K562 (cell line): ENCODE measurements at regions not wholly inside any gene's neighbourhood (a gene's known extent, or its start where the extent isn't known, plus 50 kb on each side); places are given as distances from the start of the nearest gene placed in this dataset.

ENCODE experiments used
- ATAC-seq: fragments of 200-7000 bp; cut with Tn5 transposase; 3 replicates; pipeline ENCODE4 v1.9.1; 2020; ENCODE audit warnings: moderate library complexity
- BruUV-seq: library from RNA; stranded (reverse); fragments of 400-500 nt; replicated peaks from 2 replicates; lab custom pipeline; 2021; lab: Mats Ljungman, UMichigan
- CTCF ChIA-PET: fragments of 300-600 bp; formaldehyde crosslinking; extraction: SDS; loops from one replicate; lab custom pipeline; 2021; ENCODE audit warnings: low intra/inter-chr PET ratio; lab: Yijun Ruan, JAX
- POLR2A ChIA-PET: fragments of 300-600, 350-650 bp; sonication (Branson Sonifier 250); formaldehyde crosslinking; extraction: SDS; loops from one replicate; lab custom pipeline; 2021; ENCODE audit warnings: antibody characterized with exemption, inconsistent platforms; lab: Yijun Ruan, JAX
- DNase-seq, 4 experiments: peaks; one replicate each; pipeline versions ENCODE4 v3.0.0 to v3.0.0-alpha.2; 2011 to 2018; ENCODE audit warnings: low spot score in 3 of 4, mixed read lengths in 3 of 4; ENCODE audit errors: extremely low read depth in 1 of 4
- FAIRE-seq: peaks from 2 replicates; lab custom pipeline; 2011; peaks lifted over from hg19 to GRCh38; lab: Jason Lieb, UNC
- H2AFZ ChIP-seq: 2 replicates; pipeline ENCODE4 v1.6.0; 2011; ENCODE audit warnings: low read depth, low read length, control low read depth, inconsistent platforms
- H3K27ac ChIP-seq: fragments of 200-600 bp; 3 replicates; pipeline ENCODE4 v1.8.0; 2011; ENCODE audit warnings: low read depth, mild to moderate bottlenecking, control low read depth, inconsistent platforms, low read length, moderate library complexity, mixed read lengths; ENCODE audit errors: extremely low read depth
- H3K27me3 ChIP-seq, 2 experiments: fragments of 300-600 bp in 1 of 2; 2 replicates in 1 of 2; 3 replicates in 1 of 2; pipeline versions ENCODE4 v1.6.0 to v1.8.0; 2011; ENCODE audit warnings: inconsistent platforms in 2 of 2, low read length in 2 of 2, mild to moderate bottlenecking in 1 of 2, mixed read lengths in 1 of 2, moderate library complexity in 1 of 2; ENCODE audit not compliant: control insufficient read depth in 2 of 2, insufficient read depth in 2 of 2
- H3K36me3 ChIP-seq: fragments of 300-600 bp; 3 replicates; pipeline ENCODE4 v1.8.0; 2011; ENCODE audit warnings: mild to moderate bottlenecking, low read length, inconsistent platforms; ENCODE audit not compliant: control insufficient read depth, insufficient read depth
- H3K4me1 ChIP-seq, 2 experiments: fragments of 200-600 bp in 1 of 2; replicated peaks in 1 of 2; 2 replicates in 1 of 2; 3 replicates in 1 of 2; pipeline versions ENCODE4 v1.5.1 to v1.8.0; 2011; ENCODE audit warnings: inconsistent platforms in 2 of 2, low read length in 2 of 2, mild to moderate bottlenecking in 1 of 2, mixed read lengths in 1 of 2, moderate library complexity in 1 of 2; ENCODE audit not compliant: control insufficient read depth in 2 of 2, insufficient read depth in 2 of 2
- H3K4me2 ChIP-seq: 2 replicates; pipeline ENCODE4 v1.6.1; 2011; ENCODE audit warnings: low read length, control low read depth, inconsistent platforms, mixed read lengths; ENCODE audit not compliant: insufficient read depth
- H3K4me3 ChIP-seq: fragments of 200-600 bp; sonication (generic), shearing (Covaris generic); 2 replicates; pipeline ENCODE4 v1.5.1; 2016; ENCODE audit warnings: control low read depth, inconsistent platforms
- H3K79me2 ChIP-seq: fragments of 200-600 bp; 3 replicates; pipeline ENCODE4 v1.8.0; 2011; ENCODE audit warnings: low read length, inconsistent platforms; ENCODE audit not compliant: control insufficient read depth, insufficient read depth
- H3K9ac ChIP-seq, 2 experiments: 2 replicates each; pipeline versions ENCODE4 v1.6.0 to v1.6.1; 2011; ENCODE audit warnings: low read depth in 2 of 2, low read length in 2 of 2, control low read depth in 1 of 2, inconsistent platforms in 1 of 2, mild to moderate bottlenecking in 1 of 2, mixed read lengths in 1 of 2; ENCODE audit not compliant: insufficient read depth in 1 of 2
- H3K9me1 ChIP-seq: one replicate; pipeline ENCODE4 v1.6.0; 2011; ENCODE audit warnings: inconsistent platforms, mild to moderate bottlenecking, low read length, moderate library complexity; ENCODE audit not compliant: control insufficient read depth, insufficient read depth
- H3K9me3 ChIP-seq: replicated peaks from 2 replicates; pipeline ENCODE4 v1.5.1; 2011; ENCODE audit warnings: low read depth, low read length, inconsistent platforms; ENCODE audit not compliant: control insufficient read depth, insufficient read depth
- H4K20me1 ChIP-seq: replicated peaks from 2 replicates; pipeline ENCODE4 v1.6.1; 2011; ENCODE audit warnings: low read length, inconsistent platforms, mixed read lengths; ENCODE audit not compliant: control insufficient read depth, insufficient read depth
- EP300 ChIP-seq: IDR thresholded peaks from 2 replicates; pipeline ENCODE4 v1.6.1; 2012; ENCODE audit warnings: low read length, improper control_type of control experiment
- ESRRB ChIP-seq: fragments of 250-450 bp; sonication (Bioruptor Pico); IDR thresholded peaks from 2 replicates; pipeline ENCODE4 v1.5.0; 2020; ENCODE audit warnings: mild to moderate bottlenecking, moderate library complexity, borderline replicate concordance
- EWSR1 ChIP-seq: fragments of 450-650 bp; IDR thresholded peaks from 2 replicates; pipeline ENCODE4 v1.6.1; 2018; ENCODE audit warnings: borderline replicate concordance, mild to moderate bottlenecking, low read depth, moderate library complexity; ENCODE audit not compliant: partially characterized antibody
- FOXK1 ChIP-seq: sonication (generic); formaldehyde crosslinking; IDR thresholded peaks from 2 replicates; pipeline ENCODE4 v1.8.0; 2022; ENCODE audit warnings: missing genetic modification reagents, mild to moderate bottlenecking, borderline replicate concordance
- HMGN3 ChIP-seq: IDR thresholded peaks from 2 replicates; pipeline ENCODE4 v1.6.1; 2011; ENCODE audit warnings: borderline replicate concordance, low read depth, mild to moderate bottlenecking, mixed read lengths, low read length; ENCODE audit not compliant: insufficient read length; ENCODE audit errors: extremely low read depth
- MCM2 ChIP-seq: fragments of 450-650 bp; IDR thresholded peaks from 2 replicates; pipeline ENCODE4 v1.6.1; 2017; ENCODE audit warnings: low read depth, mild to moderate bottlenecking
- POLR2H ChIP-seq: IDR thresholded peaks from 2 replicates; pipeline ENCODE4 v1.6.1; 2016; ENCODE audit warnings: missing genetic modification characterization, low read depth, mild to moderate bottlenecking, control low read depth, missing compliant biosample characterization, moderate library complexity
- SP2 ChIP-seq: IDR thresholded peaks from 2 replicates; pipeline ENCODE4 v1.6.1; 2011; ENCODE audit warnings: mild to moderate bottlenecking, low read depth, low read length, moderate library complexity; ENCODE audit not compliant: poor library complexity, severe bottlenecking; ENCODE audit errors: extremely low read depth
- SREBF1 ChIP-seq: fragments of 150-350 bp; IDR thresholded peaks from 2 replicates; pipeline ENCODE4 v1.6.1; 2014; ENCODE audit warnings: antibody characterized with exemption, low read depth, low read length, borderline replicate concordance
- ZBTB17 ChIP-seq: fragments of 450-650 bp; formaldehyde crosslinking; IDR thresholded peaks from 2 replicates; pipeline ENCODE4 v1.4.0; 2020; ENCODE audit warnings: mild to moderate bottlenecking
- ZNF445 ChIP-seq: fragments of 250-450 bp; sonication (Bioruptor Pico); IDR thresholded peaks from 2 replicates; pipeline ENCODE4 v1.4.0; 2020; ENCODE audit warnings: low read depth, mild to moderate bottlenecking, moderate library complexity
- ZNF551 ChIP-seq: fragments of 250-450 bp; sonication (Bioruptor Pico); IDR thresholded peaks from 2 replicates; pipeline ENCODE4 v1.5.0; 2021; ENCODE audit warnings: mild to moderate bottlenecking, moderate library complexity
- in situ Hi-C: fragments of 300-500 bp; cut with MboI; formaldehyde crosslinking; loops from 4 replicates; pipeline ENCODE4 v1.15.0; 2018; ENCODE audit warnings: inconsistent platforms, mixed read lengths
- intact Hi-C: fragments of 100-400 bp; cut with micrococcal nuclease; formaldehyde crosslinking; loops from 2 replicates; pipeline ENCODE4 v1.14.2; 2022
- TF ChIP-seq, protein P1 (sequence below), 2 experiments: IDR thresholded peaks; 2 replicates each; pipeline ENCODE4 v1.6.1; 2012; ENCODE audit warnings: improper control_type of control experiment in 2 of 2, low read depth in 2 of 2, low read length in 2 of 2, borderline replicate concordance in 1 of 2
- TF ChIP-seq, protein P2 (sequence below): sonication (generic); formaldehyde crosslinking; IDR thresholded peaks from 2 replicates; pipeline ENCODE4 v1.8.1; 2023; ENCODE audit warnings: mild to moderate bottlenecking, missing genetic modification reagents
- TF ChIP-seq, protein P3 (sequence below): fragments of 450-650 bp; formaldehyde crosslinking; IDR thresholded peaks from 2 replicates; pipeline ENCODE4 v1.4.0; 2020; ENCODE audit warnings: mild to moderate bottlenecking, moderate library complexity

DNA sequence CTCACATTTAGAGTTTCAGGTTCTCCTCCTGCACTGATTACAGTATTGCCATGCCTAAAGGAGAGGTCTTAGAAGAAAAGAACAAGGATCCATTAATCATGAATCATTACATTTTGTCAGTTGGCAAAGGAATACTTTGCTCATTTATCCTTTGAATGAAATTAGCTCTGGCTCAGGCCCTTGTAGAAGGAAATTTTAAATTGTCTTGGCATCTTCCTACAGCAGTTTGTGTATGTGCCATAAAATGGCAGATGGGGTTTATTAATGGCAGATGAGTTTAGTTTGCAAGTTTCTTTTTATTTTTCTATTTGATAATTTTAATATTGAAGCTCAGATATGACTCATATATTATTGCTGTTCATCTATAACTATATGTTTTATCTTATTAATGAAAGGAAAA, 181.2 kb upstream of the EPHA3 start:
- ATAC-seq: no peak
- no peak overlapping the region for H2AFZ ChIP-seq
- CTCF ChIA-PET: no interaction called here

More for the DNA sequence above, 181.2 kb upstream of the EPHA3 start:
- no peaks in the 10 kb centered on the region for H3K9me1 ChIP-seq
- no TSS peak for BruUV-seq
- H3K4me3 ChIP-seq: no peak overlapping the region
- in situ Hi-C loops: no loop called here
- H3K27me3 ChIP-seq: no peaks in the 10 kb centered on the region
- no peaks in the 10 kb centered on the region for H3K4me1 ChIP-seq
- H3K4me2 ChIP-seq: no peak overlapping the region
- no peaks in the 10 kb centered on the region for H3K79me2 ChIP-seq
- H3K36me3 ChIP-seq: no peaks in the 10 kb centered on the region
- no peak overlapping the region for H3K9ac ChIP-seq
- no peak for DNase-seq
- TF ChIP-seq ESRRB (no peak), HMGN3 (no peak), ZBTB17 (no peak), ZNF445 (no peak), POLR2H (no peak), SREBF1 (no peak), EP300 (no peak), SP2 (no peak), MCM2 (no peak), EWSR1 (no peak), FOXK1 (CRISPR knock-in tag) (no peak), ZNF551 (CRISPR knock-in tag) (no peak)
- TF ChIP-seq, protein P1, sequence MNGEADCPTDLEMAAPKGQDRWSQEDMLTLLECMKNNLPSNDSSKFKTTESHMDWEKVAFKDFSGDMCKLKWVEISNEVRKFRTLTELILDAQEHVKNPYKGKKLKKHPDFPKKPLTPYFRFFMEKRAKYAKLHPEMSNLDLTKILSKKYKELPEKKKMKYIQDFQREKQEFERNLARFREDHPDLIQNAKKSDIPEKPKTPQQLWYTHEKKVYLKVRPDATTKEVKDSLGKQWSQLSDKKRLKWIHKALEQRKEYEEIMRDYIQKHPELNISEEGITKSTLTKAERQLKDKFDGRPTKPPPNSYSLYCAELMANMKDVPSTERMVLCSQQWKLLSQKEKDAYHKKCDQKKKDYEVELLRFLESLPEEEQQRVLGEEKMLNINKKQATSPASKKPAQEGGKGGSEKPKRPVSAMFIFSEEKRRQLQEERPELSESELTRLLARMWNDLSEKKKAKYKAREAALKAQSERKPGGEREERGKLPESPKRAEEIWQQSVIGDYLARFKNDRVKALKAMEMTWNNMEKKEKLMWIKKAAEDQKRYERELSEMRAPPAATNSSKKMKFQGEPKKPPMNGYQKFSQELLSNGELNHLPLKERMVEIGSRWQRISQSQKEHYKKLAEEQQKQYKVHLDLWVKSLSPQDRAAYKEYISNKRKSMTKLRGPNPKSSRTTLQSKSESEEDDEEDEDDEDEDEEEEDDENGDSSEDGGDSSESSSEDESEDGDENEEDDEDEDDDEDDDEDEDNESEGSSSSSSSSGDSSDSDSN (IDR thresholded peaks at IDR 0.05; ENCODE audit: borderline replicate concordance in 1 of 2, low read depth in 2 of 2, low read length in 2 of 2): no peak
- TF ChIP-seq, protein P2, sequence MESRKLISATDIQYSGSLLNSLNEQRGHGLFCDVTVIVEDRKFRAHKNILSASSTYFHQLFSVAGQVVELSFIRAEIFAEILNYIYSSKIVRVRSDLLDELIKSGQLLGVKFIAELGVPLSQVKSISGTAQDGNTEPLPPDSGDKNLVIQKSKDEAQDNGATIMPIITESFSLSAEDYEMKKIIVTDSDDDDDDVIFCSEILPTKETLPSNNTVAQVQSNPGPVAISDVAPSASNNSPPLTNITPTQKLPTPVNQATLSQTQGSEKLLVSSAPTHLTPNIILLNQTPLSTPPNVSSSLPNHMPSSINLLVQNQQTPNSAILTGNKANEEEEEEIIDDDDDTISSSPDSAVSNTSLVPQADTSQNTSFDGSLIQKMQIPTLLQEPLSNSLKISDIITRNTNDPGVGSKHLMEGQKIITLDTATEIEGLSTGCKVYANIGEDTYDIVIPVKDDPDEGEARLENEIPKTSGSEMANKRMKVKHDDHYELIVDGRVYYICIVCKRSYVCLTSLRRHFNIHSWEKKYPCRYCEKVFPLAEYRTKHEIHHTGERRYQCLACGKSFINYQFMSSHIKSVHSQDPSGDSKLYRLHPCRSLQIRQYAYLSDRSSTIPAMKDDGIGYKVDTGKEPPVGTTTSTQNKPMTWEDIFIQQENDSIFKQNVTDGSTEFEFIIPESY: no peak
- TF ChIP-seq, protein P3, sequence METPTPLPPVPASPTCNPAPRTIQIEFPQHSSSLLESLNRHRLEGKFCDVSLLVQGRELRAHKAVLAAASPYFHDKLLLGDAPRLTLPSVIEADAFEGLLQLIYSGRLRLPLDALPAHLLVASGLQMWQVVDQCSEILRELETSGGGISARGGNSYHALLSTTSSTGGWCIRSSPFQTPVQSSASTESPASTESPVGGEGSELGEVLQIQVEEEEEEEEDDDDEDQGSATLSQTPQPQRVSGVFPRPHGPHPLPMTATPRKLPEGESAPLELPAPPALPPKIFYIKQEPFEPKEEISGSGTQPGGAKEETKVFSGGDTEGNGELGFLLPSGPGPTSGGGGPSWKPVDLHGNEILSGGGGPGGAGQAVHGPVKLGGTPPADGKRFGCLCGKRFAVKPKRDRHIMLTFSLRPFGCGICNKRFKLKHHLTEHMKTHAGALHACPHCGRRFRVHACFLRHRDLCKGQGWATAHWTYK (CRISPR knock-in tag): no peak
- TF ChIP-seq, all 486 proteins: peak for 0
- no peak overlapping the region for H3K27ac ChIP-seq
- H3K9me3 ChIP-seq: no peaks in the 10 kb centered on the region
- H4K20me1 ChIP-seq: no peaks in the 10 kb centered on the region
- intact Hi-C loops: no loop called here
- no peak for FAIRE-seq
- POLR2A ChIA-PET: no interaction called here
